ENCODE measurements at regions not wholly inside any gene's neighbourhood (a gene's known extent, or its start where the extent isn't known, plus 50 kb on each side); places are given as distances from the start of the nearest gene placed in this dataset.

GRCh38 chr4:20592663-20593062 lies 107.6 kb upstream of the PACRGL start (continued):
- TF ChIP-seq CREB3L1 (IDR thresholded peaks at IDR 0.05; ENCODE audit: borderline replicate concordance, low read depth) (no peak), HEY1 (CRISPR knock-in tag; IDR thresholded peaks at IDR 0.05; ENCODE audit: borderline replicate concordance) (no peak), POLR2A (conservative IDR thresholded peaks at IDR 0.05) (no peak), ZNF146 (CRISPR knock-in tag; IDR thresholded peaks at IDR 0.05; ENCODE audit: unreplicated experiment) (no peak)

GRCh38 chr4:20598626-20599025 lies 101.6 kb upstream of the PACRGL start:
- ChIA-PET CTCF (ENCODE audit: low intra/inter-chr PET ratio) (no interaction called here), POLR2A (no interaction called here)
- H3K4me2 ChIP-seq (ENCODE audit: insufficient read depth, low read length) = no peak overlapping the region
- no peaks in the 10 kb centered on the region for H4K20me1 ChIP-seq (replicated peaks; ENCODE audit: control insufficient read depth, insufficient read depth, low read length)
- no peaks in the 10 kb centered on the region for H3K27me3 ChIP-seq (ENCODE audit: control insufficient read depth in 2 of 2, insufficient read depth in 2 of 2, low read length in 2 of 2)
- H3K9me3 ChIP-seq (replicated peaks; ENCODE audit: control insufficient read depth, insufficient read depth, low read depth, low read length) = no peaks in the 10 kb centered on the region
- no peaks in the 10 kb centered on the region for H3K9me1 ChIP-seq (ENCODE audit: control insufficient read depth, insufficient read depth, low read length)
- no peak overlapping the region for H3K4me3 ChIP-seq
- intact Hi-C loops (cut with micrococcal nuclease) (no loop called here), in situ Hi-C loops (cut with MboI) (no loop called here)
- FAIRE-seq (no peak), ATAC-seq (no peak), DNase-seq (ENCODE audit: extremely low read depth in 1 of 4, low spot score in 3 of 4) (no peak)
- H3K9ac ChIP-seq (ENCODE audit: insufficient read depth in 1 of 2, low read depth in 2 of 2, low read length in 2 of 2) = no peak overlapping the region
- H3K27ac ChIP-seq (ENCODE audit: extremely low read depth, low read depth, low read length) = no peak overlapping the region
- BruUV-seq (replicated peaks) = no TSS peak
- 7% methylated on average over 4 of the region's 4 CpGs for WGBS (ENCODE audit: insufficient coverage, low coverage, missing lambda C conversion rate)
- no peaks in the 10 kb centered on the region for H3K4me1 ChIP-seq (replicated peaks in 1 of 2; ENCODE audit: control insufficient read depth in 2 of 2, insufficient read depth in 2 of 2, low read length in 2 of 2)
- no peaks in the 10 kb centered on the region for H3K36me3 ChIP-seq (ENCODE audit: control insufficient read depth, insufficient read depth, low read length)
- no peak overlapping the region for H2AFZ ChIP-seq (ENCODE audit: low read depth, low read length)
- H3K79me2 ChIP-seq (ENCODE audit: control insufficient read depth, insufficient read depth, low read length) = no peaks in the 10 kb centered on the region
- TF ChIP-seq RBM14 (IDR thresholded peaks at IDR 0.05; ENCODE audit: borderline replicate concordance, insufficient read depth, low read depth, low read length) (no peak), MED1 (CRISPR knock-in tag; IDR thresholded peaks at IDR 0.05; ENCODE audit: borderline replicate concordance) (no peak), CBX1 (IDR thresholded peaks at IDR 0.05; ENCODE audit: low read depth) (no peak), SMC3 (conservative IDR thresholded peaks at IDR 0.05; ENCODE audit: insufficient read depth, low read depth, low read length) (no peak), MEF2A (IDR thresholded peaks at IDR 0.05; ENCODE audit: control insufficient read depth, low read depth, low read length) (no peak), U2AF2 (optimal IDR thresholded peaks at IDR 0.05; ENCODE audit: low read depth, low read length) (no peak), EHMT2 (IDR thresholded peaks at IDR 0.05) (no peak), ZNF316 (IDR thresholded peaks at IDR 0.05) (no peak), IFI16 (CRISPR knock-in tag; IDR thresholded peaks at IDR 0.05) (no peak), POU5F1 (IDR thresholded peaks at IDR 0.05; ENCODE audit: borderline replicate concordance, low read depth, low read length, partially characterized antibody) (no peak), NR4A1 (CRISPR knock-in tag; IDR thresholded peaks at IDR 0.05) (no peak), NR4A1 (tag; IDR thresholded peaks at IDR 0.05) (no peak), KDM5B (IDR thresholded peaks at IDR 0.05; ENCODE audit: insufficient replicate concordance, low read depth, low read length) (no peak), PRMT5 (CRISPR knock-in tag; IDR thresholded peaks at IDR 0.05) (no peak), ZNF586 (CRISPR knock-in tag; conservative IDR thresholded peaks at IDR 0.05) (no peak), ZNF239 (CRISPR knock-in tag; IDR thresholded peaks at IDR 0.05) (no peak)
- TF ChIP-seq, protein P1, sequence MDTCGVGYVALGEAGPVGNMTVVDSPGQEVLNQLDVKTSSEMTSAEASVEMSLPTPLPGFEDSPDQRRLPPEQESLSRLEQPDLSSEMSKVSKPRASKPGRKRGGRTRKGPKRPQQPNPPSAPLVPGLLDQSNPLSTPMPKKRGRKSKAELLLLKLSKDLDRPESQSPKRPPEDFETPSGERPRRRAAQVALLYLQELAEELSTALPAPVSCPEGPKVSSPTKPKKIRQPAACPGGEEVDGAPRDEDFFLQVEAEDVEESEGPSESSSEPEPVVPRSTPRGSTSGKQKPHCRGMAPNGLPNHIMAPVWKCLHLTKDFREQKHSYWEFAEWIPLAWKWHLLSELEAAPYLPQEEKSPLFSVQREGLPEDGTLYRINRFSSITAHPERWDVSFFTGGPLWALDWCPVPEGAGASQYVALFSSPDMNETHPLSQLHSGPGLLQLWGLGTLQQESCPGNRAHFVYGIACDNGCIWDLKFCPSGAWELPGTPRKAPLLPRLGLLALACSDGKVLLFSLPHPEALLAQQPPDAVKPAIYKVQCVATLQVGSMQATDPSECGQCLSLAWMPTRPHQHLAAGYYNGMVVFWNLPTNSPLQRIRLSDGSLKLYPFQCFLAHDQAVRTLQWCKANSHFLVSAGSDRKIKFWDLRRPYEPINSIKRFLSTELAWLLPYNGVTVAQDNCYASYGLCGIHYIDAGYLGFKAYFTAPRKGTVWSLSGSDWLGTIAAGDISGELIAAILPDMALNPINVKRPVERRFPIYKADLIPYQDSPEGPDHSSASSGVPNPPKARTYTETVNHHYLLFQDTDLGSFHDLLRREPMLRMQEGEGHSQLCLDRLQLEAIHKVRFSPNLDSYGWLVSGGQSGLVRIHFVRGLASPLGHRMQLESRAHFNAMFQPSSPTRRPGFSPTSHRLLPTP (IDR thresholded peaks at IDR 0.05; ENCODE audit: borderline replicate concordance, extremely low read depth, insufficient read length) = no peak
